ENCODE measurements at regions not wholly inside any gene's neighbourhood (a gene's known extent, or its start where the extent isn't known, plus 50 kb on each side); places are given as distances from the start of the nearest gene placed in this dataset.

- TF ChIP-seq CTCF (IDR thresholded peaks at IDR 0.05; ENCODE audit: borderline replicate concordance, extremely low read depth, low read length, poor library complexity, severe bottlenecking) (no peak), EZH2 (IDR thresholded peaks at IDR 0.05; ENCODE audit: borderline replicate concordance, low read depth, low read length, severe bottlenecking) (no peak)
Observed at GRCh38 chr15:95563634-95564033, 766.9 kb upstream of the NR2F2 start.
